Stimulated activated CD8-positive, alpha-beta memory T cell treated with anti-CD3 and anti-CD28 coated beads, Interleukin-2, amount 100 ng/mL, for 1 hour (primary cell): ENCODE measurements at regions not wholly inside any gene's neighbourhood (a gene's known extent, or its start where the extent isn't known, plus 50 kb on each side); places are given as distances from the start of the nearest gene placed in this dataset.
"Not testable (repeated sequence)": the region's sequence is repeated elsewhere in the genome, so short reads cannot be mapped to it uniquely, and the experiment has no call there.

ENCODE experiments used
- DNase-seq, 2 donors: peaks; one replicate each; pipeline ENCODE4 v3.0.0-alpha.2; 2020; ENCODE audit warnings: low read depth in 2 of 2

DNA sequence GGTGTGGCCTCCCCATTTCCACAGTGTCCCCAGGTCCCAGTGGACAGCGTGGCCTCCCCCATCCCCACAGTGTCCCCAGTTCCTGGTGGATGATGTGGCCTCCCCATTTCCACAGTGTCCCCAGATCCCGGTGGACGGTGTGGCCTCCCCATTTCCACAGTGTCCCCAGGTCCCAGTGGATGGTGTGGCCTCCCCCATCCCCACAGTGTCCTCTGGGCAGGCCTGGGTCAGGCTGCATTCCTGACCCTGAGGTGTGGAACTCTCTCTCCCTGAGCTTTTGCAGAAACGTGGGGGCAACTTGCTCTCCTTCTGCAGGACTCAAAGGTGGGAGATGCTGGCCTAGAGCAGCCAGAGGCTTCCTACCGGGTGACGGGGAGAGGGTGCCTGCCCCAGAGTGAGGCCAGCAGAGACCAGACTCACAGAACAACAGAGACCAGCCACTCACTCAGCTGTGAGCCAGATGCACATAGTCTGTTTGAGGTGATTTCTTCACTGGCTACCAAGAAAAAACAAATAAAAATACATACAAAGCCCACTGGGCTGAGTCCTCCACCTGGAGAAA is 85.8 kb upstream of the FGF3 start:
- DNase-seq = no peak

DNA sequence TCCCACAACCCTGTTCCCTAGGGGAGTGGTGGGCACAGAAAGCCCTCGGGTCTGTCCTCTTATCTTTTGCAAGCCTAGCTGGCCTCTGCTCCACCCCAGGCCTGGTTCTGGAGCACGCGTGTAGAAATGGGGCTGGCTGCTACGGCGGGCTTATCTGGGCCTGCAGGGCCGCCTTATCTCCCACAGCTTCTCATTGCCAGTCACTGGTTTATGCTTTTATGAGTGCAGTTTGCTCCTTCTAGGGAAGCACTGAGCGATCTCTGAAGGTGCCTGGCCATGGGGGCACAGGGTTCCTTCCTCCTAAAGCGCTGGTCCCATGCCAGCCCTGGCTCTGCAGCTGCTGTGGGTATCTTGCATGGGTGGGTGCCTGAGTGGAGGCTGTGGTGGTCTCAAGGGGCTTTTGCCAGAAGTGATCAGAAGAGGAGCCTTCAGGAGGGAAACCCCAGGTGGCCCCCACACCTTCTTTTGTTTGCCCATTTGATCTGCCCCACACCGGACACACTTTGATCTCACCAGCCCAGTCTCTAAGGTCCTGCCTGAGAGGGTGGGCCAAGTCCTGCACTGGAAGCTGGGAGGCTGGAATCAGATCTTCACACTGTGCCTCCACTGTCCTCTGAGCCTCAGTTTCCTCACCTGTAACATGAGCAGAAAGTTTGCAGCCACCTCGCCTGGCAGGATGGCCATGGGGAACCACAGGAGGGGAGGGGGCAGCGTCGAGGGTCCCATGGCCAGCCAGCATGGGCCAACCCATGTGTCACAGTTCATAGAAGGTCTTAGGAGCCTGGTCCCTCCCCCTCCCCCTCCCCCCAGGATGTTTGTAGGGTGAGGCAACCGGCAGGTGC is 86.6 kb upstream of the FGF3 start:
- no peak for DNase-seq

DNA sequence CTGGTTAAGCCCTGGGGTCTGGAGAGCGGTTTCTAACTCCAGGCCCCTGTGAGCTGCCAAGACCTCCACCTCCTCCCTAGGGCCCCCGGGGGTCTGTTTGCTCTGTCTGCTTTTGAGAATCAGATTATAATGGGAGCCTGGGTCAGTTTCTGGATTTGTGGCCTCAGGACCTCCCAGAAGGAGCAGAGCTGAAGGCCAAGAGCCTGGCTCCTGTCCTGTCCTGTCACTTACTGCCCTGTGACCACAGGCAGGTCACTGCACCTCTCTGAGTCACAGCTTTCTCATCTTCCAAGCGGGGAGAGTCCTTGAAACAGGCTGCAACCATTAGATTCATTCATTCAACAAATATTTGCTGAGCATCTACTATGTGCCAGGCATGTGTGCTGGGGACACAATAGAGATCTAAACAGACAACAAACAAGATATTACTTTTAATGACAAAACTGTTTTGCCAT is 87.3 kb upstream of the FGF3 start:
- no peak for DNase-seq

DNA sequence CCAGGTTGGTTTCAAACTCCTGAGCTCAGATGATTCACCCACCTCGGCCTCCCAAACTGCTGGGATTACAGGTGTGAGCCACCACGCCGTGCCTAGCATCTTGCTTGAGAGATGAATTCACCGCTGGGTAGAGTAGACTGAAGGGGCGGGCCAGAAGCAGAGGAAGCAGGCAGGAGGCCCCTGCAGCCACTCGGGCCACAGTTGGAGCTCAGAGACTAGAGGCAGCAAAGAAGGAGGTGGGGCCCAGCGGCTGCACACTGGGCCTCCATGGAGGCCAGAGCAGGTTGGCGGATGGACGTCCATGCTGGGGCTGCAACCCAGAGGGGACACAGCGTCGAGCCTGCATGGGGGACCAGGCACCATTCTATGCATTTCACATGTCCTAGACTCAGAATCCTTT is 88.4 kb upstream of the FGF3 start:
- no peak for DNase-seq

DNA sequence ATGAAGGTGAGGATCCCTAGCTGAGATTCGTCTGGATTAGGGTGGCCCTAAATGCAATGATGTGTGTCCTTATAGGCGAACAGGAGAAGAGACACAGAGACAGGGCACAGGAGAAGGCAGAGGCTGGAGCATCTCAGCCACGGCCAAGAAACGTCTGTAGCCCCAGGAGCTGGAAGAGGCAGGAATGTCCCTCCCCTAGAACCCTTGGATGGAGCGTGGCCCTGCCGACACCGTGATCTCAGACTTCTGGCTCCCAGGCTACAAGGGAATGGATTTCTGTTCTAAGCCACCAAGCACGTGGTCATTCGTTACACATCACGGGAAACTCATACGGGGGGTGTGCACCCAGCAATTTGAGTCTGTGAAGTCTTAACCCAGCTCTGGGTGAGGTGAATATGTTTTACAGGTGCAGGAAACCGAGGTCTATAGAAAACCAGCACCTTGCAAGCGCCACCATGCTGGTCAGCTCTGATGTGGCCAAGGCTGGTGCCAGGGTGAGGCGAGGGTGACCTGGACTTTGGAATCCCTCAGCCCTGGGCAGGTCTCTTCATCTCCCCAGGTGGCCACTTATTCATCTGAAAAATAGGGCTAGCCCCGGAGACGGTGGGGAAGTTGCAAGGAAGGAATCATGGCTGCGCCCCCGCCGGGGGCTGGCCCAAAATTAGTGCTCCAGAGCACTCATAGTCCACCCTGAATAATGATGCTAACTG is 89.5 kb upstream of the FGF3 start:
- no peak for DNase-seq

DNA sequence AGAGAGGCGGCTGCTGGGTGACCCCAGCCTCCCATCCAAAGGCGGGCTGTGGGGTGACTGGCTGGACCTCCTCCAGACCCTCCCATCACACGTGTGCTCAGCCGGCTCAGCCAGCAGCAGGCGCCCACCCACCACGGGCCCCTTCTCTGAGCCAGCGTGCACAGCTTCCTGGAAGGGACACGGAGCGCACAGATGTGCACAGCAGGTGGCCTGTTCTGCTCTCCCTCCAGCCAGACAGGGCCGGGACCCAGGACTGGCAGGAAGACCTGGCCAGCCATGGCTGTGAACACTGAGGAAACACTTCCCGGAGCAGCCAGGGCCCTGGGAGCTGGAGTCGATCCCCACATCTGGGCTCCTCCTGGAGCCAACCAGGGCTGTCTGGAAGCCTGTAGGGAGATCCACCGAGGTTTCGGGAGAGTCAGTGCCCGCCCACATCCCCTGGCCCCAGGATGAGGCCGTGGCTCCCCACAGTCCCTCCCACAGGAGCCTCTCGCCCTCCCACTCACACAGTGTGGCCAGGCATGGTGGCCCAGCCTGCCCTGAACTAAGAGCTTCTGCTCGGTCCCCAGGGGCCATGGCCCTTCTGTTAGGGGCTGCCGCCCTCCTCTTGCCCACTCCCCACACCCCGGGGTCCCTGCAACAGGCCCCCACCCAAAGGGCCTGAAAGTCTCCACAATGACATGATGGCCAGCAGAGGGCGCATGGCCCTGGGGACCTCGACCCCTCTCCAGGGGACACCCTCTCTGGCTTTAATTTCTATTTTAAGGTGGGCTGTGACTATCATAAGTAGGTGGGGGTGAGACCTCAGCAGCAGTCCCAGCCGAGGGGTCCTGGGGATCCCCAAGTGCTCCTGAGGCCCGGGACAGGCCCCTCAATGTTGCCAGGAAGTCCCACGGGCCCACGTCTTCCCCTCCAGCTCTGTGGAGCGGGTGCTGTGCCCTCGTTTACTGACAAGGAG is 90.6 kb upstream of the FGF3 start:
- no peak for DNase-seq

DNA sequence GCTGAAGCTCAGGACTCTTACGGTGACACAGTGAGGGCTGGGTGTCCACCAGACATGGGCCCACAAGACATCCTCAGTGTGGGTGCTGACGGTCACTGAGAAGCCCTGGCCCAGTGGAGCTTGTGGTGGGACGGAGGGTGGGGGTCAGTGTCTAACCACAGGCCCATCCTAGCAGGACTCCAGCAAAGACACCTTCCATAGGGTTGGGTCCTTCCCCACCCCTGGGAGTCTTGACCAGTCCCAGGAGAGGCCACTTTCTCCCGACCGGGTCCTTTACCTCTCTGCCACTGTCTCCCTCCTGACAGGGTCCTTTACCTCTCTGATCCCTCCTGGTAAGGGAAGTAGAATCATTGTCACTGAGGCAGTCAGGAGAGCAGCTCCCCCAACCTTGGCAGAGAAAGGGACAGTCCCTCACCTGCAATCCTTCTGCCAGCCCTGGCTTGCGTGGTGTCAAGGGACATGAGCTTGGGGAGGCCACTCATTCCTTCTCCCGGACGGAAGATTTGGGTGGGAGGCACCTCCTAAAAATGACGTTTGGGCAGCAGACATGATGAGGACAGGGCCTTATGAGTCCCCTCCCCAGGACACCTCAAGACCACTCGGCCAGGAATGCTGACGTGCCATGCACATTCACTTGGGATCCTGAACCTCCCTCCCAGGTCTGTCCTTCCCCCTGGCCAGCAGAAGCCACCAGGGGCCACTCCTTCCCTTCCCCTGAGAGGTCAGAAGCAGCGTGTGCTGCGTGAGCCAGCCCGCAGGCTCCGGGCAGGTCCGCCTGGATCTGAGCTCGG is 91.5 kb upstream of the FGF3 start:
- DNase-seq = no peak

DNA sequence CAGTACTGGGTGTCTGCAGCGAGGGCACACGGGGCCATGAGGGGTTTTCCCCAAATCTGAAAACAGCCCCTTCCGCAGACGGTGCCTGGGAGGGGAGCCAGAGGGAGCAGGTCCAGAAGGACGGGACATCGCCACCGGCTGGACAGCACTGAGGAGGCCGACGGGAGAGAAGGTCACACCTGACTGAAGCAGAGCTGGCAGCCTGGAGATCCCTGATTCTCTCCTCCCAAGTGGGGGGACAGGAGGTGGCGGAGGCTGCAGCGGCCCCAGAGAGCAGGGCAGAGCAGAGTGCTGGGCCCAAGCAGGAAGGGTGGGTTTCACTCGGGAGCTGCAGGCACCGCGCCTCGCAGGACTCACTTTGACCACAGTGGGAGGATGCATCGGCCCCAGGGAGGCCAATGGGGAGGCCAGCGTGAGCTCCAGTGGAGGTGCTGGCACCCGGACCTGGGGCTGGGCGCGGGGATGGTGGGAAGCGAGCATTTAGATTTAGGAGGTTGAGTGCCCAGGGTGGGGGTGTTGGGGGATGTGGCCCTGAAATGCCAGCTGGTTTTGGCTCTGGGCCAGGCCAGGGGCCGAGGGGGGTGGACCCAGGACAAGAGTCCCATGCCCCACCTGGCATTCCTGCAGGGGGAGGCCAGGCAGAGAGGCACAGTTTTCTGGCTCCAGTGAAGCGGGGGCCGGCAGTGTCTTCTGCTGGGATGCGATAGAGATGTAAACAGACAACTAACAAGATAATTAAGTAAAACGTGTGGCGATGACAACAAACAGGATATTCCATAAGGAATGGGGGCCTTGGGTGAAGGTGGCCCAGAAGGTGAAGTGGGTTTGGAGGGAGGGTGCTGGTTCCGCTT is 92.3 kb upstream of the FGF3 start:
- DNase-seq = no peak

DNA sequence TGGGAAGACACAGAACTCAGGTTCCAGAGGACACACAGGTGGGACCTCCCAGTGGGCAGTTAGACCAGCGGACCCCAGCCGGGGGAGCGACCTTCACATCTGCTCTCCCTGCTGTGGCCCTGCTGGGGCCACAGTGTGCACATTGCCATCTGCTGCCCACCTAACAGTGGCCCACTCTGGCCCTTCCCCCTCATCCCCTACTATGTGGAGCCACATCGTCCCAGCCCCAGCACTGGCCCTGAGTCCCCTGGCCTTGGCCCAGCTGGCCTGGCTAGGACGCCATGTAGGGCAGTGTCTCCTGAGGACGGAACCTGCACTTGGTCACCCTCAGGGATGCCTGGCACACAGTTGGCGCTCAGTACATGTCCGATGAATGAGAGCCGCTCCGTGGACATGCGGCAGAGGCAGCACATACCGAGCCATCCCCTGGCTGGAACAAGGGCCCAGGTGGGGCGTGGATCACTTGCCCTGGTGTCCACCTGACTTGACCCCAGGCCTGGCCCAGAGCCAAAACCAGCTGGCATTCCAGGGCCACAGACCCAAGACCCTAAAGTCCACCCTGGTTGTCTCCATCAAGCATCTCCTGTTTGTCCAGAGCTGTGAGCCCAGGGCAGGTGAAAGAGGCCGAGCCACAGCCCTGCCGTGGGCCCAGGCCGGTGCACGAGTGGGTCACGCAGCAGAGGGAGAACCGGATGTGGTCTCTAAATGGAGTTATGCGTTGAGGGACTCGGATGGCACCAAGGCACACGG is 93.1 kb upstream of the FGF3 start:
- no peak for DNase-seq

DNA sequence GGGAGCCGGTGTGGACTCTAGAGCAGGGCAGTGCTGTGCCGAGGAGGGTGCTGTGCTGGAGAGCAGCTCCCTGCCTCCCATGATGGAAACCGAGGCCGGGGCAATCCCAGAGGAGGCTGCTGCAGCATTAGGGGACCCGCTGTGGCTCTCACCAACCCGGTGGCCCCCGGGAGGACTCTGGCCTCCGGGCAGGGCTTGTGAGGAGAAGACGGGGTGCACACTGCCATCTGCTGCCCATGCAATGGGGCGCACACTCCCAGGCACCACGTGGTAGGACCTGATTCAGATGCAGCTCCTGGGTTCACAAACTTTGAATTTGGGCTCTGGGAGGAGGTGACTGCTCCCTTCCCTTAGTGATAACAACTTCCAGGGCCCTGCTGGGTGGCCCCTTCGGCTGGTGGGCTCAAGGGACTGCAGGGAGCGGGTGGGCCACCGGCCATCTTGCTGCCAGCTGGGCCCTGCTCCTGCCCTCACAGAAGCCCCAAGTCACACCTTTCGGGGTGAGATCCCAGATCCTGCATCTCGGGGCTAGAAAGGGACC is 93.8 kb upstream of the FGF3 start:
- no peak for DNase-seq

DNA sequence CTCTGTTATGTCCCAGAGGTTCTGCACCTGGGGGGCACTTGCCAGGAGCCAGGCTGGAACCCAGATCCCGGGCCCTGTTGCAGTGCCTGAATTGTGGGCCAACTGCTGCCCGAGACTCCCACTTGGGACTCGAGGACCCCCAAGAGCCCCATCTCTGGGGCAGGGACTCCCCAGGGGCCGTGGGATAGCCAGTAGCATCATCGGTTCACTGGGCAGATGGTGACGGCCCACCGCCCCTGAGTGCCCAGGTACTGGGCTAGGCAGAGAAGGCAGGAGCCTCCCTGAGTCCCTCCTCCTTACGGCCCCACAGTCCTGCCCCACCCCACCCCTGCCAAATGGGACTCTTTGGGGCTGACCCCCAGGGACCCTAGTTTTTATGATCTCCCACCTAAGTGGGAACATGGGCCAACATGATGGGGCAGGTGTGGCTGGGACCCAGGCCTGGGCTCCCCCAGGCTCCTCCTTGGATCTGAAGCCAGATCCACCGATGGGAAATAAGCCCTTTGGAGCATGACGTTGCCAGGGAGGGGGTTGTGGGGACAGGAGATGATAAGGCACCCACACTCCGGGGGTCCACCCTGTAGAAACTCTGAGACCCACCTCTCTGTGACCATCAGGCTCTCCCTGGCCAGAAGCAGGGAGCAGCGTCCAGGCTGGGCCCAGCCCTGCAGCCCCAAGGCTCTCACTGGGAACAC is 94.5 kb upstream of the FGF3 start:
- no peak for DNase-seq

DNA sequence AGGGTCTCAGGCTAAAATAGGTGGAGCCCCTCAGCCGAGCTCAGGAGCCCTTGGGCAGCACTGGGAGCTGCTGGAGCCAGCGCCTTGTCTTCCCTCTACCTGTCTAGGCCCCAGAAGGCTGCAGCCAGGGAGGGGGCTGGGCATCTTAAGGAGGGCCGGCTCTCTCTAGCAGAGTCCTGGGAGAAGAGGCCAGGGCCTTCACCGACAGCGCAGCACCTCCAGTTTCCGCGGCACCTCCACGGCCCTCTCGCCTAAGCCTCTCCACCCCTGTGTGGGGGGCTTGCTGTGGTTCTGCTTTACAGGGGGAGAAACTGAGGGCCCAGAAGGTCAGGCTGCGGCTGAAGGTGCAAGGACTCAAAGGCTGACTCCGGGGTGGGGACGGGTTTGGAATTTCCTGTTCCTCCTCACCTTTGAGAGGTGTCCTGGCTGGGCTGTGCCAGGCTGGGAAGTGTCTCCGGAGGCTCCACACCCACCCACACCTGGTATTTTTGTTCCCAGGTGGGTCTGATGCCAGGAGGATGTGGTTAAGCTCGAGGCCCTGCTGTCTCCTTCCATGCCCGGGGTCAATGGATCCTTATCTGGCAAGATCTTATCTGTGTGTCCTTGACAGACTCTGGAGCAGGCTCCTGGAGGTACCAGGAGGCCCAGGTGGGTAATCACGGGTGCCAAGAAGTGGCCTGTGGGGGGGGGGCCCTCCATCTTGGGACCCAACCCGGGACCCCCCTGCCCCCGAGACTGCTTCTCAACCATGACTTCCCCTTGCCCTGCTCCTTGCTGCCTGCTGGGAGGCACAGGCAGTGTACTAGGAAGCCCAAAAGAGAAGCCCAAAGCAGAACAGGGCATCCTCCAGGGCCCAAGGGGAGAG is 95.3 kb upstream of the FGF3 start:
- no peak for DNase-seq

DNA sequence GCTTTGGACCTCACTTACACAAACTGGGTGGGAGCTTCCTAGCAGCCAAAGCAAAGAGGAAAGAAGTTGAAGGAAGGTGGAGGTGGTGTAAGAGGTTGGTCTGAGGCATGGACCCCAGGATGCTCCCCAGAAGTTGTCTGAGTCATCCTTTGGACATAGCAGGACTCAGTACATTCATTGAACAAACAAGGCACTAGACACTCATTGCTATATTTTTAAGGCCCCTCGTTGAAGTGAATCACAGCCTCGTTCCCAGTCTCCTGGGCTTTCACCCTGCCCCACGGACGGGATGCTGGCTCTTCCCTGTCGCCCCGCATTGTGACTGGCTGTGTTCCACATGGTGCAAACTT is 95.9 kb upstream of the FGF3 start:
- DNase-seq = no peak

DNA sequence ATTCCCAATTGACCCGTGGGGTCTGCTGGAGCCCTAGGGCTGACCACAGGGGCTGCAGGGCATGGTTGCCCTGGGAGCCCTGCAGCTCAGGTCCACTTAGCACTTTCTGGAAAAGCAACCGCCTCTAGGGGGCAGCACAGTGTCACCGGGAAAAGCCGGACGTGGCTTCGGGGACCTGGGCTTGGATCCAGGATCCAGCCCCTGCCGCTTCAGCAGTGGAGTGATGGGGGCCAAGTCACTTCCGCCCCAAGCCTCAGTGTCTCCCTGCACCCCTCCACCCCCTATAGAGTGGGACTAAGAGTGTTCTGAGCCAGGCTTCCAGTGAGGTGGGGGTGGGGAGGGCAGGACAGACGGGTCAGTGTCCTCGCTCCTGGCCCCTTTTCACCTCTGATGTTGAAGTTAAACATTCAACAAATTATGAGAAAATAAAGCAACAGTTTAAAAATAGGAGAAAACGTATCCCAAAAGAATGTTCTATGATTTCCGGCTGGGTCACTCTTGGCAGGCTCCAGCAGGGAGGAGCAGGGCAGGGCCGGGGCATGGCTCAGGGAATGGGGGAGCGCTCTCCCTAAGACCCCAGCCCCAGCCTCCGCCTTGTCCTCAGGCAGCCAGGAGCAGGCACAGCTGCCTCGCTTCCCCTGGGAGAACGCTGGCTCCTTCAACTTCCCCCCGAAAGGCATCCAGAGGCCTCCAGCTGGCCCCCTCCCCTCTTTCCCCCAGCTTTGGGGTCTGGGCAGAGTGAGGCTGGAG is 96.5 kb upstream of the FGF3 start:
- DNase-seq = peak in 1 of 2 donors; percentile 13

DNA sequence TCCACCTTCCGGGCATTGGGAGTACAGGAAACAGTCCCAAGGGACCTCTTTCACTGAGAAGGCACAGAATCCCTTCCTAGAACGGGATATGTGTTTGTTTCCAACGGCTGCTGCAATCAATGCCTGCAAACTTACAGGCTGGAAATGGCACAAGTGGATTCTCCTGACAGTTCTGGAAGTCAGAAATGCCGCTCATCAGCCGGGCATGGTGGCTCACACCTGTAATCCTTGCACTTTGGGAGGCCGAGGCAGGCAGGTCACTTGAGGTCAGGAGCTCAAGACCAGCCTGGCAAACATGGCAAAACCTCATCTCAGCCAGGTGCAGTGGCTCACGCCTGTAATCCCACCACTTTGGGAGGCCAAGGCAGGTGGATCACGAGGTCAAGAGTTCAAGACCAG is 97.0 kb upstream of the FGF3 start:
- DNase-seq = not testable (repeated sequence)

DNA sequence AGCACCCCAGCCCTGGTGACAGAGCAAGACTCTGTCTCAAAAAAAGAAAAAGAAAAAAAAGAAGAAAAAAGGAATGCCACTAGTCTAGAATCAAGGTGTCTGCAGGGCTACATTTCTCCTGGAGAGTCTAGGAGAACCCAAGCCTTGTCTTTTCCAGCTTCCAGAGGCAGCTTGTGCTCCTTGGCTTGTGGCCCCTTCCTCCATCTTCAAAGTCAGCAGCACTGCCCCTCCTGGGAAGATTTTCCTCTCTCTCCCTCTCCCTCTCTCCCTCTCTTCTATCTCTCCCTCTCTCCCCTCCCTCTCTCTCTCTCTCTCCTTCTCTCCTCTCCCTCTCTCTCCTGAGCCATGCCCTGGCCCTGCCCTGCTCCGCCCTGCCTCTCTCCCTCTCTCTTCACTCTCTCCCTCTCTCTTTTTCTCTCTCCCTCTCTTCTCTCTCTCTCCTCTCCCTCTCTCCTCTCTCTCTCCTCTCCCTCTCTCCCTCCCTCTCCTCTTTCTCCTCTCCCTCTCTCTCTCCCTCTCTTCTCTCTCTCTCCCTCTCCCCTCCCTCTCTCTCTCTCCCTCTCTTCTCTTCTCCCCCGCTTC is 97.7 kb upstream of the FGF3 start:
- no peak for DNase-seq
